Lower lobe of right lung (tissue), 2 donors: ENCODE measurements at regions not wholly inside any gene's neighbourhood (a gene's known extent, or its start where the extent isn't known, plus 50 kb on each side); places are given as distances from the start of the nearest gene placed in this dataset.

Source experiments
- ATAC-seq, 2 donors: fragments of 200-7000 bp; cut with Tn5 transposase; one replicate each; pipeline ENCODE4 v1.9.1; 2020 to 2022; ENCODE audit warnings: mild to moderate bottlenecking in 2 of 2, moderate library complexity in 2 of 2
- DNase-seq: peaks from one replicate; pipeline ENCODE4 v3.0.0-alpha.2; 2020
- H3K27ac ChIP-seq: fragments of 200-600 bp; one replicate; pipeline ENCODE4 v1.8.0; 2022
- H3K27me3 ChIP-seq: fragments of 200-600 bp; one replicate; pipeline ENCODE4 v1.8.0; 2022; ENCODE audit warnings: low read depth
- H3K36me3 ChIP-seq: fragments of 200-600 bp; one replicate; pipeline ENCODE4 v1.8.0; 2022; ENCODE audit warnings: mild to moderate bottlenecking
- H3K4me1 ChIP-seq: fragments of 200-600 bp; one replicate; pipeline ENCODE4 v1.8.0; 2022
- H3K4me3 ChIP-seq: fragments of 200-600 bp; one replicate; pipeline ENCODE4 v1.8.0; 2022; ENCODE audit warnings: mild to moderate bottlenecking
- H3K9me3 ChIP-seq: fragments of 200-600 bp; one replicate; pipeline ENCODE4 v1.8.0; 2022
- CTCF ChIP-seq: fragments of 200-600 bp; IDR thresholded peaks from one replicate; pipeline ENCODE4 v1.8.0; 2022; ENCODE audit warnings: antibody characterized with exemption, mild to moderate bottlenecking
- intact Hi-C: fragments of 100-400 bp; cut with DNase I; formaldehyde crosslinking; loops from one replicate; pipeline ENCODE4 v1.11.0; 2022
- donor health status: DM: no; HTN: yes; CAD: no; lungs with severe emphysema.

DNA sequence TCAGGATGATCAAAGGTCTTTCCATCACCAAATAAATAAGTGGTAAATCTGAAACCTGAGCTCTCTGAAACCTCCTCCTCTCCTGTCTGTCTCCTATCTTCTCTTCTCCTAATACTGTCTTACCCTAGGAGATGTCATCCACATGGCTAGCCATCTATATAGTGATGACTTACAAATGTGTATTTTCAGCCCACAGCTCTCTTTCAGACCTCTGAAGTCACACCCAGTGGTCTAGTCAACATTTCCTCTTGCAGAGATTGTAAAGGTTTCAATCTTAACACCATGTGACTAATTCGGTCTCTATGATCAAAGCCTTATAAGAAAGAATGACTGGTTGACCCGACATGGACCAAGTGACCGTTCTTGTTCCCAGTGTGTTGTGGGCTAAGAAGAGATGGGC, 63.1 kb upstream of the DPT start:
- Histone ChIP-seq H3K27ac (no peak overlapping the region), H3K4me1 (peaks cover 4% of the 10 kb centered on the region), H3K27me3 (no peaks in the 10 kb centered on the region), H3K9me3 (no peaks in the 10 kb centered on the region), H3K36me3 (no peaks in the 10 kb centered on the region), H3K4me3 (no peak overlapping the region)
- no peak for TF ChIP-seq CTCF
- intact Hi-C loops: no loop called here
- no peak for ATAC-seq
- no peak for DNase-seq

DNA sequence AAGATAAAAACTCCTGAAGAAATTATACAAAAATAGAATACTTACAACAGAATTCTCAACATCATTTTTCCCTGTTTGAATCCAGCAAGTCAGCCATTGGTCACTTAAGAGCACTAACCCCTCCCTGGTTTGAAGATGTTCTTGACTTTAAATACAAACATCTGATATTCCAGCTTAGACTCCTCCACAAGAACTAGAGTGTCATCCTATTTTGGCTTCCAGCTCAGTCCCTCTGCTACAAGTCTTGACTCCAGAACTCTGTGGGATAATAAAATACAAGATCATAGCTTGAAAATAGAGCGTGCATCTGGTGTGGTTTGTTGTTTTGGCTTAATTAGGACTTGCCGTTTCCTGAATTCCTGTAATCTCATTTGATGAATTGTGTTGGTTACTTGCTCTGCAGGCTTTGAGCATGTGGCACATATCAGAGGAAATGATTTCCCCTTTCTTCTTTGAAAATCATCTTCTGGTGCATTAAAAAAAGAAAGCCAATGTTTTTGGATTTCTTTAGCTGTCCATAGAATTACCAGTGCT, 63.7 kb upstream of the DPT start:
- intact Hi-C loops: no loop called here
- no peak for TF ChIP-seq CTCF
- H3K27me3 ChIP-seq: no peaks in the 10 kb centered on the region
- H3K4me1 ChIP-seq: peaks cover 4% of the 10 kb centered on the region
- DNase-seq (no peak), ATAC-seq (no peak)
- no peak overlapping the region for H3K27ac ChIP-seq
- H3K9me3 ChIP-seq: no peaks in the 10 kb centered on the region
- H3K4me3 ChIP-seq: no peak overlapping the region
- H3K36me3 ChIP-seq: no peaks in the 10 kb centered on the region

DNA sequence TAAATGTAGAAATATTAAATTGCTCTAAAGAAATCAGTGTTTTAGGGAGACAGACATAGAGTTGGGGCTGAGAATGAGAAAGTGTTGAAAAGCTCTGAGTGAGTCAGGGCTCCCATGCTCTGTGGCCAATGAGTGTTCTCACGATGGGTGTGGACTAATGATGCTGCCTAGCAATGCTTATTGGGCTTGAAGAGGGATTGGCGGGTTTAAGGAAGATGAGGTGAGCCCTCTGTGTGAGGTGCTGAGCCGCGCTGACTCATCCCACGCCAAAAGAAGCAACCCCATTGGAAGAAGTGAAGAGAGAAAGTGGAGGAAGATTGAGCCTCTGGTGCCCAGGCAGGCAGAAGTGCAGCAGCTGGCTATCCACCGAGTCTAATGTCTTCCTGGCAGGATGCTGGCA, 65.1 kb upstream of the DPT start:
- Histone ChIP-seq H3K4me1 (peaks cover 4% of the 10 kb centered on the region), H3K27me3 (no peaks in the 10 kb centered on the region), H3K9me3 (no peaks in the 10 kb centered on the region), H3K4me3 (no peak overlapping the region), H3K27ac (no peak overlapping the region), H3K36me3 (no peaks in the 10 kb centered on the region)
- TF ChIP-seq CTCF: no peak
- no peak for ATAC-seq
- intact Hi-C loops: no loop called here
- DNase-seq: no peak

- TF ChIP-seq CTCF: no peak
- H3K27ac ChIP-seq: no peak overlapping the region
- no peak overlapping the region for H3K4me3 ChIP-seq
- H3K27me3 ChIP-seq: no peaks in the 10 kb centered on the region
- intact Hi-C loops: no loop called here
- H3K9me3 ChIP-seq: no peaks in the 10 kb centered on the region
- DNase-seq (no peak), ATAC-seq (no peak)
- peaks cover 4% of the 10 kb centered on the region for H3K4me1 ChIP-seq
- H3K36me3 ChIP-seq: no peaks in the 10 kb centered on the region
Observed at GRCh38 chr1:168795681-168796080, 66.7 kb upstream of the DPT start.

DNA sequence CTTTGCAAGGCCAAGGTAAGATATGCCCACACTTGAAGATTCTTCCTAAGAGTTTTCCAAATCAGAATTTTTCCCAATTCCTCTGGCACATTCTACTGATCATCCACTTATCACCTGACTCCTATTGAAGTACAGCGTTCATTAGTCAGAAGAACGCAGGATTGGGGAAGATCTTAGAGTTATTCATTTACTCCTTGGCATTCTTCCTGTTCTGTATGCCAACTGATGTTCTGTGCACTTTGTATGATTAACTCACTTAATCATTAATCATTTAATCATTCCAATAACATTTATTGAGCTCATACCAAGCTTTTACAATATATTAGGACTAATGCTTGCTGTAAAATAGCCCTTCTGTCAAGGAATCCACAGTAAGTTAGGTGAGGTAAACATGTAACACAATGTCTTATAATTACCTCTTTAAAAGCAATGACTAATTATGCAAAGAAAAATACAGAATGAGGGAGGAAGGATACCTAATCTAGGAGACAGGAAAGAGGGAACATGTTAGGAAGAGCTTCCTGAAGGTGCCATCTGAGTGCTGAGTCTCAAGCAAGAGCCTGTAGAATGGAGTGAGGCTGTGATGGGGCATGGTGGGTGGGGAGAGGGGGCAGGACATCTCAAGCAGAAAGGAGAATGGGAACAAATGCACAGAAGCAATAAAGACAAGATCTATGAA, 71.1 kb upstream of the DPT start:
- no peak for ATAC-seq
- DNase-seq: no peak
- H3K9me3 ChIP-seq: no peaks in the 10 kb centered on the region
- H3K4me1 ChIP-seq: no peaks in the 10 kb centered on the region
- no peaks in the 10 kb centered on the region for H3K36me3 ChIP-seq
- intact Hi-C loops: no loop called here
- no peak for TF ChIP-seq CTCF
- no peaks in the 10 kb centered on the region for H3K27me3 ChIP-seq
- H3K27ac ChIP-seq: no peak overlapping the region
- no peak overlapping the region for H3K4me3 ChIP-seq
